ENCODE measurements at regions not wholly inside any gene's neighbourhood (a gene's known extent, or its start where the extent isn't known, plus 50 kb on each side); places are given as distances from the start of the nearest gene placed in this dataset.

GRCh38 chr3:64438066-64438465 is 212.8 kb upstream of the PRICKLE2 start:
- no peak overlapping the region for H3K27ac ChIP-seq (ENCODE audit: extremely low read length, insufficient read depth, low read length)
- no TSS peak for BruUV-seq (replicated peaks)
- no peaks in the 10 kb centered on the region for H3K4me1 ChIP-seq (ENCODE audit: insufficient read depth, low read length)
- ChIA-PET POLR2A (no interaction called here), CTCF (ENCODE audit: low intra/inter-chr PET ratio, low total read pairs) (no interaction called here)
- WGBS (ENCODE audit: low lambda C conversion rate) = 0% methylated on average over 1 of the region's 1 CpG
- H3K4me2 ChIP-seq (ENCODE audit: low read depth, low read length) = no peak overlapping the region
- H3K4me3 ChIP-seq (replicated peaks in 1 of 3; ENCODE audit: insufficient read depth in 1 of 3, low read depth in 2 of 3, low read length in 3 of 3) = no peak overlapping the region
- H3K9ac ChIP-seq (ENCODE audit: insufficient read depth, low read depth, low read length) = no peak overlapping the region
- no peak for FAIRE-seq
- H2AFZ ChIP-seq (ENCODE audit: low read length) = no peak overlapping the region
- ATAC-seq = no peak
- TF ChIP-seq FOXK2 (IDR thresholded peaks at IDR 0.05) (no peak), KLF12 (CRISPR knock-in tag; IDR thresholded peaks at IDR 0.05; ENCODE audit: borderline replicate concordance) (no peak), SNRNP70 (IDR thresholded peaks at IDR 0.05; ENCODE audit: low read depth, low read length) (no peak), HDAC1 (CRISPR knock-in tag; IDR thresholded peaks at IDR 0.05) (no peak), YEATS2 (CRISPR knock-in tag; IDR thresholded peaks at IDR 0.05; ENCODE audit: borderline replicate concordance) (no peak), POLR2AphosphoS5 (IDR thresholded peaks at IDR 0.05; ENCODE audit: low read depth, low read length) (no peak), NFE2L2 (IDR thresholded peaks at IDR 0.05; ENCODE audit: low read length) (no peak), ZNF280B (CRISPR knock-in tag; IDR thresholded peaks at IDR 0.05; ENCODE audit: borderline replicate concordance) (no peak), NFE2L1 (CRISPR knock-in tag; IDR thresholded peaks at IDR 0.05; ENCODE audit: borderline replicate concordance) (no peak), NFKB2 (CRISPR knock-in tag; IDR thresholded peaks at IDR 0.05; ENCODE audit: borderline replicate concordance) (no peak), MYNN (CRISPR knock-in tag; IDR thresholded peaks at IDR 0.05; ENCODE audit: low read depth) (no peak), ZUFSP (CRISPR knock-in tag; IDR thresholded peaks at IDR 0.05; ENCODE audit: borderline replicate concordance) (no peak)
- intact Hi-C loops (cut with micrococcal nuclease; ENCODE audit: unreplicated experiment) (no loop called here), in situ Hi-C loops (cut with HindIII; ENCODE audit: extremely low pct_ligation_motif_present, low pct_unique_long_range_greater_than_20kb) (no loop called here)
- H3K79me2 ChIP-seq (ENCODE audit: insufficient read depth, low read length) = no peaks in the 10 kb centered on the region
- no peaks in the 10 kb centered on the region for H4K20me1 ChIP-seq (ENCODE audit: insufficient read depth, low read length)
- DNase-seq (ENCODE audit: low spot score) = no peak
- H3K36me3 ChIP-seq (replicated peaks in 1 of 2; ENCODE audit: control insufficient read depth in 1 of 2, insufficient read depth in 2 of 2, low read length in 2 of 2) = no peaks in the 10 kb centered on the region
- no peaks in the 10 kb centered on the region for H3K9me3 ChIP-seq (ENCODE audit: low read length)
- H3K27me3 ChIP-seq (ENCODE audit: control insufficient read depth in 1 of 2, insufficient read depth in 2 of 2, low read length in 2 of 2) = peaks cover 0 to 17% of the 10 kb centered on the region in 2 experiments; a peak in 3 of 5 replicates

Measured in HepG2 (cell line).